Adrenal gland (tissue), 9 donors: ENCODE measurements at regions not wholly inside any gene's neighbourhood (a gene's known extent, or its start where the extent isn't known, plus 50 kb on each side); places are given as distances from the start of the nearest gene placed in this dataset.

ENCODE experiments used
- DNase-seq, 7 donors: peaks; one replicate each; pipeline ENCODE4 v3.0.0-alpha.2; 2019 to 2020
- H3K27ac ChIP-seq, 5 donors: fragments of 200-600 bp; sonication (generic) in 4 of 5; 1 replicate in 3 of 5; 2 replicates in 2 of 5; pipeline versions ENCODE4 v1.5.1 to v1.8.0; 2016 to 2020; ENCODE audit warnings: mild to moderate bottlenecking in 1 of 5
- H3K27me3 ChIP-seq: fragments of 200-600 bp; 2 replicates; pipeline ENCODE4 v1.8.0; 2021
- H3K36me3 ChIP-seq, 2 donors: fragments of 200-600 bp; replicated peaks in 1 of 2; 1 replicate in 1 of 2; 2 replicates in 1 of 2; pipeline versions ENCODE4 v1.5.1 to v1.8.0; 2018 to 2022
- H3K4me1 ChIP-seq, 2 donors: fragments of 200-600 bp; replicated peaks in 1 of 2; 1 replicate in 1 of 2; 2 replicates in 1 of 2; pipeline versions ENCODE4 v1.5.1 to v1.8.0; 2018 to 2021
- H3K4me3 ChIP-seq, 4 donors: fragments of 200-600 bp; sonication (generic) in 3 of 4; one replicate each; pipeline ENCODE4 v1.5.1; 2016 to 2018
- H3K9me3 ChIP-seq, 3 donors: fragments of 200-600 bp; sonication (generic) in 1 of 3; replicated peaks in 1 of 3; 1 replicate in 2 of 3; 2 replicates in 1 of 3; pipeline versions ENCODE4 v1.5.1 to v1.8.0; 2016 to 2021
- POLR2A ChIP-seq, 2 donors: fragments of 450-650 bp; IDR thresholded peaks; one replicate each; pipeline ENCODE4 v1.6.1; 2017; ENCODE audit warnings: antibody characterized with exemption in 2 of 2, mild to moderate bottlenecking in 2 of 2, moderate library complexity in 1 of 2
- WGBS, 4 donors: extraction: QIAGEN DNeasy Blood & Tissue Kit in 2 of 4; methylation state at CpG; one replicate each; pipeline versions ENCODE4 v1.1.5 to v1.1.7; 2013 to 2017; 5-methylcytosine and 5-hydroxymethylcytosine counted together
- intact Hi-C, 2 donors: fragments of 100-400 bp; cut with DNase I; formaldehyde crosslinking; loops; one replicate each; pipeline versions ENCODE4 v1.14.1 to v1.15.0; 2022 to 2023
- TF ChIP-seq, protein P1 (sequence below), 6 experiments: fragments of 450-650 bp in 4 of 6; fragments of 200-600 bp in 2 of 6; sonication (generic) in 1 of 6; IDR thresholded peaks; 1 replicate in 5 of 6; 2 replicates in 1 of 6; pipeline versions ENCODE4 v1.5.1 to v1.8.0; 2016 to 2021; ENCODE audit warnings: antibody characterized with exemption in 6 of 6, mild to moderate bottlenecking in 2 of 6, moderate library complexity in 1 of 6
- donor health status: healthy with polysubstance abuse.
- donor health status: Bipolar disorder and iron deficiency.
- donor health status: DM: yes; HTN: yes; CAD: no.
- donor health status: DM: no; HTN: no; CAD: no.
- donor health status: DM: no; HTN: no; CAD: no.

DNA sequence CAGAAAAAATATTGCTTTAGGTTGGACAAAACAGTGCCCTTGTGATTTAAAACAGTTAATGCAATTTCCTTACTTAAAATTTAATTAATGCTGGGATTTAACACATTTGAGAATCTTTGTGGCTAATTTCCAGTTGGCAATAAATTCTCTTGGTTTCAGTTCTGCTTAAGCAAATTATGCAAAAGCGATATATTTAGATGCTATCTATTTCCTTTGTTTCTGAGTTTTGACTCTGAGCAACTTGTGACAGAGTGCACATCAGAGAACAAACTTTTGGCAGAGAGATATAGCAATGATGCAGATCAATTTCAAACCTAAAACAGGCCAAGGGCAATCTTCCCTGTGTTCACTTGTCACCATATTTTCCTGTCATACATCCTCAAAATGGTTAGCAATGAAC lies 933.6 kb upstream of the ZWINT start:
- Histone ChIP-seq H3K9me3 (no peaks in the 10 kb centered on the region), H3K4me3 (no peak overlapping the region), H3K36me3 (no peaks in the 10 kb centered on the region), H3K27ac (no peak overlapping the region), H3K4me1 (no peaks in the 10 kb centered on the region), H3K27me3 (no peaks in the 10 kb centered on the region)
- no peak for DNase-seq
- intact Hi-C loops, result no loop called here
- TF ChIP-seq POLR2A (IDR thresholded peaks at IDR 0.05), result no peak
- 33 to 67% (median 41%) methylated on average over 1 of the region's 1 CpG for WGBS, 4 donors

DNA sequence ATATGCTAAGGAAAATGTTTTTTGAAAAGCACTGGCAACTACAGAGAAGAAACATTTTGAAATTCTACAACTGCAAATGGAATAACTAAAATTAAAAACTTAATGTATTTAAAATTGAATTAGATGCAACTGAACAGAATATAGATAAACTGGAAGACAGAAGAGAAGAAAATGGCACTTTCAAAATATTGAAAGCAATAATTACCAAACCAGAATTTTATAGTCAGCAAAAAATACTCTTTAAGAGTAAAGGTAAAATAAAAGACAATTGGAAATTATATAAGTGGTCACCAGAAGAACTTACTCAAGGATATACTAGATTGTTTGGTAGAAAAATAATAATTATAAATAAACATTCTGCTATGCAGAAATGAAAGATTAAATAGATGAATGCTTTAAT lies 927.7 kb upstream of the ZWINT start:
- TF ChIP-seq, protein P1, sequence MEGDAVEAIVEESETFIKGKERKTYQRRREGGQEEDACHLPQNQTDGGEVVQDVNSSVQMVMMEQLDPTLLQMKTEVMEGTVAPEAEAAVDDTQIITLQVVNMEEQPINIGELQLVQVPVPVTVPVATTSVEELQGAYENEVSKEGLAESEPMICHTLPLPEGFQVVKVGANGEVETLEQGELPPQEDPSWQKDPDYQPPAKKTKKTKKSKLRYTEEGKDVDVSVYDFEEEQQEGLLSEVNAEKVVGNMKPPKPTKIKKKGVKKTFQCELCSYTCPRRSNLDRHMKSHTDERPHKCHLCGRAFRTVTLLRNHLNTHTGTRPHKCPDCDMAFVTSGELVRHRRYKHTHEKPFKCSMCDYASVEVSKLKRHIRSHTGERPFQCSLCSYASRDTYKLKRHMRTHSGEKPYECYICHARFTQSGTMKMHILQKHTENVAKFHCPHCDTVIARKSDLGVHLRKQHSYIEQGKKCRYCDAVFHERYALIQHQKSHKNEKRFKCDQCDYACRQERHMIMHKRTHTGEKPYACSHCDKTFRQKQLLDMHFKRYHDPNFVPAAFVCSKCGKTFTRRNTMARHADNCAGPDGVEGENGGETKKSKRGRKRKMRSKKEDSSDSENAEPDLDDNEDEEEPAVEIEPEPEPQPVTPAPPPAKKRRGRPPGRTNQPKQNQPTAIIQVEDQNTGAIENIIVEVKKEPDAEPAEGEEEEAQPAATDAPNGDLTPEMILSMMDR (IDR thresholded peaks at IDR 0.05), result no peak
- TF ChIP-seq POLR2A (IDR thresholded peaks at IDR 0.05), result no peak
- Histone ChIP-seq H3K4me1 (no peaks in the 10 kb centered on the region), H3K36me3 (no peaks in the 10 kb centered on the region), H3K9me3 (no peaks in the 10 kb centered on the region), H3K27ac (no peak overlapping the region), H3K27me3 (no peaks in the 10 kb centered on the region), H3K4me3 (no peak overlapping the region)
- intact Hi-C loops, result no loop called here
- no peak for DNase-seq

DNA sequence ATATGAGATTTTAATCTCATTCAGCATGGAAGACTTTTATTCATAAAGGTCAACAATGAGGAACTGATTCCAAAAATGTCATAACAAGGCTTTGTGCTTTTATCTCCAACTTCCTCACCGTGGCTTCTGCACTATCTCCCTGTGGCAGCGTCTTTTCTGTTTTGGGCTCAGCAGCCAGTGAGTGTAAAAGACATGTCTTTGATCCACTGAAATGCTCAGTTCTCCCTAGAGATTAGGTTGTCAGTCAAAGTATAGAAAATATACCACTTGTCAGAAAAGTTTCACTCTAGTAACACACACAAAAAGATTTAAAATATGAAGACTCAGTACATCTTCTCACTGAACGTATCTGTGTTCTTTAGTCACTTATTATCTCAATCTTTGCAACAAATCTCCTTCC lies 901.8 kb upstream of the ZWINT start:
- Histone ChIP-seq H3K4me3 (no peak overlapping the region), H3K27ac (no peak overlapping the region), H3K9me3 (no peaks in the 10 kb centered on the region), H3K36me3 (no peaks in the 10 kb centered on the region), H3K4me1 (no peaks in the 10 kb centered on the region), H3K27me3 (no peaks in the 10 kb centered on the region)
- TF ChIP-seq POLR2A (IDR thresholded peaks at IDR 0.05), result no peak
- TF ChIP-seq, protein P1 (IDR thresholded peaks at IDR 0.05), result no peak
- intact Hi-C loops, result no loop called here
- DNase-seq, result peak in 1 of 7 donors; percentile 2
- 16 to 28% (median 23%) methylated on average over 3 of the region's 3 CpGs for WGBS, 4 donors

DNA sequence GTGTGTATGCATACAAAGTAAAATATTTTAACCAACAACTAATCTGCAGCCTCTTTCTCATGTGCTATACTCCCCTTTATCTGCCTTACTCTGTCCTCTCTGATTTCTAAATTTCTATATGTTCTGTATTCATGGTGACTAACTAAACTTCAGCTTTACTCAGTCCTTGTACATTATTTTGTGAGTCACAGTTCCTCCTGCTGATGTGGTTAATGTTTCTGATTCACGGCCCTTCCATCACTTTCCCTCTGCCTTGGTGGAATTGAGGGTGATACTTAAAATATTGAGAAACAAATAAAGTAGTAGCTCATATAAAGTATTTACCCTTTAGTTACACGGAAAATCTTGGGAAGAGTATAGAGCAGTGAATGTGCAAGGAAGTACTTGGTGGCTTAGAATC lies 899.1 kb upstream of the ZWINT start:
- H3K9me3 ChIP-seq, result no peaks in the 10 kb centered on the region
- H3K4me3 ChIP-seq, result no peak overlapping the region
- no peak overlapping the region for H3K27ac ChIP-seq
- no peak for DNase-seq
- no peaks in the 10 kb centered on the region for H3K27me3 ChIP-seq
- intact Hi-C loops, result no loop called here
- H3K36me3 ChIP-seq, result no peaks in the 10 kb centered on the region
- WGBS, 4 donors, result 83 to 92% (median 84%) methylated on average over 2 of the region's 2 CpGs
- H3K4me1 ChIP-seq, result no peaks in the 10 kb centered on the region
- TF ChIP-seq, protein P1 (IDR thresholded peaks at IDR 0.05), result no peak
- TF ChIP-seq POLR2A (IDR thresholded peaks at IDR 0.05), result no peak

DNA sequence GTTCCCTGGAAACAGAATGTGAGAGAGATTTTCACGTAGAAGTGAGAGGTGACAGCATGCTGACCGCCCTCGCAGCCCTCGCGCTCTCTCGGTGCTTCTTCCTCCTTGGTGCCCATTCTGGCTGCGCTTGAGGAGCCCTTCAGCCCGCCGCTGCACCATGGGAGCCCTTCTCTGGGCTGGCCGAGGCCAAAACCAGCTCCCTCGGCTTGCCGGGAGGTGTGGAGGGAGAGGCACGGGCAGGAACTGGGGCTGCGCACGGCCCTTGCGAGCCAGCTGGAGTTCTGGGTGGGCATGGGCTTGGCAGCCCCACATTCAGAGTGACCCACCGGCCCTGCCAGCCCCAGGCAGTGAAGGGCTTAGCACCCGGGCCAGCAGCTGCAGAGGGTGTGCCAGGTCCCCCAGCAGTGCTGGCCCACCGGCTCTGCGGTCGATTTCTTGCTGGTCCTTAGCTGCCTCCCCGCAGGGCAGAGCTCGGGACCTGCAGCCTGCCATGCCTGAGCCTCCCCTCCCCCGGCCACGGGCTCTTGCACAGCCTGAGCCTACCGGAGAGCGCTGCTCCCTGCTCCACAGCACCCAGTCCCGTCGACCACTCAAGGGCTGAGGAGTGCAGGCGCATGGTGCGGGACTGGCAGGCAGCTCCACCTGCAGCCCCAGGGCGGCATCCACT lies 888.7 kb upstream of the ZWINT start:
- no peaks in the 10 kb centered on the region for H3K27me3 ChIP-seq
- 91 to 95% (median 93%) methylated on average over 10 to 32 of the region's 32 CpGs for WGBS, 4 donors
- no peak for TF ChIP-seq POLR2A (IDR thresholded peaks at IDR 0.05)
- TF ChIP-seq, protein P1 (IDR thresholded peaks at IDR 0.05), result no peak
- DNase-seq, result peak in 1 of 7 donors; percentile 7
- no peaks in the 10 kb centered on the region for H3K9me3 ChIP-seq
- H3K4me1 ChIP-seq, result no peaks in the 10 kb centered on the region
- no peak overlapping the region for H3K4me3 ChIP-seq
- H3K27ac ChIP-seq, result no peak overlapping the region
- H3K36me3 ChIP-seq, result no peaks in the 10 kb centered on the region
- intact Hi-C loops, result no loop called here
